HG02678 (cell line): ENCODE measurements at regions not wholly inside any gene's neighbourhood (a gene's known extent, or its start where the extent isn't known, plus 50 kb on each side); places are given as distances from the start of the nearest gene placed in this dataset.
"Not testable (repeated sequence)": the region's sequence is repeated elsewhere in the genome, so short reads cannot be mapped to it uniquely, and the experiment has no call there.

Experiments
- ATAC-seq: cut with Tn5 transposase; IDR thresholded peaks from one replicate; pipeline ENCODE4 v1.9.1; 2021; ENCODE audit warnings: mild to moderate bottlenecking, moderate library complexity; ENCODE audit not compliant: unreplicated experiment

GRCh38 chr7:145805496-145805895 lies 311.1 kb upstream of the CNTNAP2 start:
- ATAC-seq, result not testable (repeated sequence)

- ATAC-seq, result no peak
Observed at GRCh38 chr7:145797507-145797906, 319.1 kb upstream of the CNTNAP2 start.

- no peak for ATAC-seq
Observed at GRCh38 chr7:145795132-145795531, 321.5 kb upstream of the CNTNAP2 start.

GRCh38 chr7:145784809-145785780 lies 331.5 kb upstream of the CNTNAP2 start:
- no peak for ATAC-seq

- not testable (repeated sequence) for ATAC-seq
Observed at GRCh38 chr7:145781388-145781787, 335.2 kb upstream of the CNTNAP2 start.

GRCh38 chr7:145779140-145779539 lies 337.5 kb upstream of the CNTNAP2 start:
- ATAC-seq, result no peak

- no peak for ATAC-seq
Observed at GRCh38 chr7:145774777-145775176, 341.8 kb upstream of the CNTNAP2 start.

- ATAC-seq, result no peak
Observed at GRCh38 chr7:145753004-145753403, 363.6 kb upstream of the CNTNAP2 start.

- ATAC-seq, result no peak
Observed at GRCh38 chr7:145737617-145738016, 379.0 kb upstream of the CNTNAP2 start.

- ATAC-seq, result no peak
Observed at GRCh38 chr7:145735061-145735460, 381.5 kb upstream of the CNTNAP2 start.

GRCh38 chr7:145732521-145732920 lies 384.1 kb upstream of the CNTNAP2 start:
- no peak for ATAC-seq

- no peak for ATAC-seq
Observed at GRCh38 chr7:145729691-145730090, 386.9 kb upstream of the CNTNAP2 start.

GRCh38 chr7:145718129-145718528 lies 398.5 kb upstream of the CNTNAP2 start:
- no peak for ATAC-seq

- ATAC-seq, result no peak
Observed at GRCh38 chr7:145700488-145700887, 416.1 kb upstream of the CNTNAP2 start.

- ATAC-seq, result no peak
Observed at GRCh38 chr7:145698526-145699262, 417.9 kb upstream of the CNTNAP2 start.

- ATAC-seq, result not testable (repeated sequence)
Observed at GRCh38 chr7:145697412-145698107, 419.0 kb upstream of the CNTNAP2 start.

GRCh38 chr7:145696071-145696470 lies 420.5 kb upstream of the CNTNAP2 start:
- ATAC-seq, result no peak

- ATAC-seq, result no peak
Observed at GRCh38 chr7:145692237-145692950, 424.2 kb upstream of the CNTNAP2 start.

GRCh38 chr7:145691377-145691914 lies 425.2 kb upstream of the CNTNAP2 start:
- ATAC-seq, result no peak

- ATAC-seq, result no peak
Observed at GRCh38 chr7:145681646-145682045, 435.0 kb upstream of the CNTNAP2 start.
